ENCODE measurements at regions not wholly inside any gene's neighbourhood (a gene's known extent, or its start where the extent isn't known, plus 50 kb on each side); places are given as distances from the start of the nearest gene placed in this dataset.

DNA sequence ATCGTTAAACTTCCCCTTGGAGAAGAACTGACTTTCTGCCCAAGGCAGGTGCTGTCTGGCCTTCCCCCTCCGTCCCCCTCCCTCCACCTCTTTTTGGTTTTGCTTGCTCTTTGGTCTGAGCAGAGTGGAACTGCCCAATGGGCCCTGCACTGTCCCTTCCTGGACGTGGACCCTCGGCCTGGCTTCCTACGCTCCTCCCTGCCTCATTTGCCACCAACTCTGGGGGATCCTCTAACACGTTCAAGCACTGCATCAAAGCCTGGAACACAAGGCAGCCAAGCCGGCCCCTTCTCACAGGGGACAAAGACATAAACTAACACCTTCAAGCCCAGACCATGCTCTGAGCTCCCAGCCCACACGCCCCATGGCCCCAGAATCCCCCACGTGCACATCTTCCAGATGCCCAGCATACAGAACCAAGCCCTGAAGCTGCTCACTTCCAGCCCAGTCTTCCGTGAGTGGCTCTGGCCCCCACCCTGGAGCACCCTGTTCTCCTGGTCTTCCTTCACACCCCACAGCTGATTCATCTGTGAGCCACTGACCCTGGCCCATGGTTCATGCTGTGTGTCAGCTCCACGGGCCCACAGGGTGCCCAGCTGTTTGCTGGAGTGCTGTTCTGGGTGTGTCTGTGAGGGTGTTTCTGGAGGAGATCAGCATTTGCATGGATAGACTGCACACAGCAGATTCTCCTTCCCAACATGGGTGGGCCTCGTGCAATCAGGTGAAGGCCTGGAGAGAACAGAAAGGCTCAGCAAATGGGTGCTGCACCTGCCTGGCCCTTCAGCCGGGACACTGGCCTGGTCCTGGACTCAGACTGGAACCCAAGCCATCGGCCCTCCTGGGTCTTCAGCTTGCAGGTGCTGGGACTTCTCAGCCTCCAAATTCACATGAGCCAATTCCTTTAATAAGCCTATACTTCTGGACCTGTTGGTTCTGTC, 247.1 kb upstream of the SALL3 start:
- TF ChIP-seq, protein P1, sequence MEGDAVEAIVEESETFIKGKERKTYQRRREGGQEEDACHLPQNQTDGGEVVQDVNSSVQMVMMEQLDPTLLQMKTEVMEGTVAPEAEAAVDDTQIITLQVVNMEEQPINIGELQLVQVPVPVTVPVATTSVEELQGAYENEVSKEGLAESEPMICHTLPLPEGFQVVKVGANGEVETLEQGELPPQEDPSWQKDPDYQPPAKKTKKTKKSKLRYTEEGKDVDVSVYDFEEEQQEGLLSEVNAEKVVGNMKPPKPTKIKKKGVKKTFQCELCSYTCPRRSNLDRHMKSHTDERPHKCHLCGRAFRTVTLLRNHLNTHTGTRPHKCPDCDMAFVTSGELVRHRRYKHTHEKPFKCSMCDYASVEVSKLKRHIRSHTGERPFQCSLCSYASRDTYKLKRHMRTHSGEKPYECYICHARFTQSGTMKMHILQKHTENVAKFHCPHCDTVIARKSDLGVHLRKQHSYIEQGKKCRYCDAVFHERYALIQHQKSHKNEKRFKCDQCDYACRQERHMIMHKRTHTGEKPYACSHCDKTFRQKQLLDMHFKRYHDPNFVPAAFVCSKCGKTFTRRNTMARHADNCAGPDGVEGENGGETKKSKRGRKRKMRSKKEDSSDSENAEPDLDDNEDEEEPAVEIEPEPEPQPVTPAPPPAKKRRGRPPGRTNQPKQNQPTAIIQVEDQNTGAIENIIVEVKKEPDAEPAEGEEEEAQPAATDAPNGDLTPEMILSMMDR (IDR thresholded peaks at IDR 0.05; ENCODE audit: insufficient read depth, low read length, poor library complexity, severe bottlenecking), result no peak
- H3K4me3 ChIP-seq (ENCODE audit: low read depth, low read length), result no peak overlapping the region
- H3K27me3 ChIP-seq (ENCODE audit: control insufficient read depth, insufficient read depth, low read length), result no peaks in the 10 kb centered on the region
- no peaks in the 10 kb centered on the region for H3K36me3 ChIP-seq (ENCODE audit: control insufficient read depth, insufficient read depth, low read length)
- no peak for DNase-seq (ENCODE audit: low read depth)

DNA sequence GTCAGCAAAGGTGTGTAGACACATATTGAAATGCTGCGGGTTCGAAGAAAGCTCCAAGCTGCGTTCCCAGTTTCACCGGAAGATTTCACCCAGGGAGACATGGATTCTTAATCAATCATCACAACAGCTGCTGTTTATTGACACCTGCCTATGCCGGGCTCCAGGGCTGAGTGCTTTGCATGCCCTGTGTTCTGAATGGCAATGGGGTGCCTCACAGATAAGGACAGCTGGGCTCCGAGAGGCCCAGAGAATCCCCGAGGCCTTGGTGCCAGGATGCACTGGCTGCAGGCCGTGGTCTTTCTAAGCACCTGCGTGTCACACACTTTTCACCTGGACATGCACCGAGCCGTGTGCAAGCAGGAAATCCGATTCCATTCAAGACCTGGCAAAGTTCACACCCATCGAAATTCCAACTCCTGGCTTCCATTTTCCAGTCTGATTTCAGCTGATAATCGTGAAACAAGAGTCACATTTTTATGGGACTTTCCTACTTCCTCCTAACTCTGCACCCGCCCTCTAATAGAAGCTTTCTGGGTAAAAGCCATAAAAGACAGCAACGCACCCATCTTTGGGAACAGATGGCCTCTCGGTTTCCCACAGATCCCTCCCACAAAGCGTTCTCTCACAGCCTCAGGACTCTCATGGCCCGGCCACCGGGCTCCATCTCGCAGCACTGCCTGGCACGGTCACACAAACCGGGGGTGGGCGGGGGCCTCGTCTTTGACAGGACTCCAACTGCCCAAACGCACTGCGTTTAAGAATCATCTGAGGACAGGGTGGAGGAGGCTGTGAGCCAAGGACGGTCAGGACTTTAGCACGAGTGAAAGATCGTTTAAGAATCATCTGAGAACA, 245.6 kb upstream of the SALL3 start:
- H3K4me3 ChIP-seq (ENCODE audit: low read depth, low read length), result no peak overlapping the region
- no peak for DNase-seq (ENCODE audit: low read depth)
- TF ChIP-seq, protein P1 (IDR thresholded peaks at IDR 0.05; ENCODE audit: insufficient read depth, low read length, poor library complexity, severe bottlenecking), result no peak
- H3K36me3 ChIP-seq (ENCODE audit: control insufficient read depth, insufficient read depth, low read length), result no peaks in the 10 kb centered on the region
- no peaks in the 10 kb centered on the region for H3K27me3 ChIP-seq (ENCODE audit: control insufficient read depth, insufficient read depth, low read length)

- H3K4me3 ChIP-seq (ENCODE audit: low read depth, low read length), result no peak overlapping the region
Measured at GRCh38 chr18:78734614-78734945, 245.0 kb upstream of the SALL3 start.

GRCh38 chr18:78735131-78736014, 244.2 kb upstream of the SALL3 start:
- TF ChIP-seq, protein P1 (IDR thresholded peaks at IDR 0.05; ENCODE audit: insufficient read depth, low read length, poor library complexity, severe bottlenecking), result no peak
- DNase-seq (ENCODE audit: low read depth), result no peak
- Histone ChIP-seq H3K4me3 (ENCODE audit: low read depth, low read length) (no peak overlapping the region), H3K36me3 (ENCODE audit: control insufficient read depth, insufficient read depth, low read length) (no peaks in the 10 kb centered on the region), H3K27me3 (ENCODE audit: control insufficient read depth, insufficient read depth, low read length) (no peaks in the 10 kb centered on the region)

More at GRCh38 chr18:78734614-78734945, 245.0 kb upstream of the SALL3 start:
- Histone ChIP-seq H3K27me3 (ENCODE audit: control insufficient read depth, insufficient read depth, low read length) (no peaks in the 10 kb centered on the region), H3K36me3 (ENCODE audit: control insufficient read depth, insufficient read depth, low read length) (no peaks in the 10 kb centered on the region)
- no peak for DNase-seq (ENCODE audit: low read depth)
- TF ChIP-seq, protein P1 (IDR thresholded peaks at IDR 0.05; ENCODE audit: insufficient read depth, low read length, poor library complexity, severe bottlenecking), result no peak

DNA sequence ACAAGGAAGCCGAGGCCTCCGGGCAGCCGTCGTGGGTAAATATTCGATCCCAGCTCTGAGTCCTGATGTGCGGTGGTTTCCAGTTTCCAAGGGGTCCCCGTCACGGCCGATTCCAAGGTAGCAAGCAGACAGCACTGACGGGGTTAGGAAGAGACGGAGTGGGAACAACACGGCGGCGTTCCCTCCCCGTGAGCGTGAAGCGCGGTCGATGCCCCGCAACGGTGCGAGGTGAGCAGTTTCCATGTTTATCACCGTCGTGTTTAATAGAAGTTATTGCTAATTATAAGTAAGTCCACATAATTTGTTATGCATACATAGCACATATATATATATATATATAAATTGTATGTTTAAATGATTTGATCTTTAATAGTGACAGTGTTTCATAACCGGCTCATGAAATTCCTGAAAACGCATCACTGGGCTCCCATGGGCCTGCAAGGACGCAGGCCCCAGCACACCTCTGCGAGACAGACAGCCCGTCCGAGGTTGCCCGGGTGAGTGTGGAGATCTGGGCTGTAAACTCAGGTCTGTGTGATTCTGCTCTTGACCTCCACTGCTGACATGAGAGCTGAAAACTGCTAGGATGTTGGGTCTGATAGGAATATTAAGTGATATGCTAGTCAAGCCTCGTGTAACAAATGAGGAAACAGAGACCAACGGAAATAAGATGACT, 243.5 kb upstream of the SALL3 start:
- no peaks in the 10 kb centered on the region for H3K36me3 ChIP-seq (ENCODE audit: control insufficient read depth, insufficient read depth, low read length)
- H3K4me3 ChIP-seq (ENCODE audit: low read depth, low read length), result no peak overlapping the region
- H3K27me3 ChIP-seq (ENCODE audit: control insufficient read depth, insufficient read depth, low read length), result no peaks in the 10 kb centered on the region
- TF ChIP-seq, protein P1 (IDR thresholded peaks at IDR 0.05; ENCODE audit: insufficient read depth, low read length, poor library complexity, severe bottlenecking), result no peak
- DNase-seq (ENCODE audit: low read depth), result no peak
